Breast epithelium (tissue), 3 donors: ENCODE measurements at regions not wholly inside any gene's neighbourhood (a gene's known extent, or its start where the extent isn't known, plus 50 kb on each side); places are given as distances from the start of the nearest gene placed in this dataset.

ENCODE experiments used
- CTCF ChIP-seq, 3 donors: fragments of 450-650 bp; IDR thresholded peaks; one replicate each; pipeline ENCODE4 v1.5.1; 2016 to 2017; ENCODE audit warnings: antibody characterized with exemption in 3 of 3, mild to moderate bottlenecking in 3 of 3, moderate library complexity in 3 of 3
- POLR2A ChIP-seq: fragments of 450-650 bp; IDR thresholded peaks from one replicate; pipeline ENCODE4 v1.6.1; 2016; ENCODE audit warnings: antibody characterized with exemption, mild to moderate bottlenecking, moderate library complexity
- POLR2AphosphoS5 ChIP-seq, 3 donors: sonication (generic); formaldehyde crosslinking; IDR thresholded peaks; one replicate each; pipeline ENCODE4 v1.6.1; 2017; ENCODE audit warnings: antibody characterized with exemption in 3 of 3

- TF ChIP-seq CTCF (IDR thresholded peaks at IDR 0.05) (no peak), POLR2A (no peak), POLR2AphosphoS5 (IDR thresholded peaks at IDR 0.05) (no peak)
Measured at GRCh38 chr12:79522257-79522988, 168.3 kb downstream of the PAWR start.
